HG03571 (cell line): ENCODE measurements at regions not wholly inside any gene's neighbourhood (a gene's known extent, or its start where the extent isn't known, plus 50 kb on each side); places are given as distances from the start of the nearest gene placed in this dataset.

Source experiments
- ATAC-seq: cut with Tn5 transposase; IDR thresholded peaks from one replicate; pipeline ENCODE4 v1.9.1; 2021; ENCODE audit not compliant: unreplicated experiment

DNA sequence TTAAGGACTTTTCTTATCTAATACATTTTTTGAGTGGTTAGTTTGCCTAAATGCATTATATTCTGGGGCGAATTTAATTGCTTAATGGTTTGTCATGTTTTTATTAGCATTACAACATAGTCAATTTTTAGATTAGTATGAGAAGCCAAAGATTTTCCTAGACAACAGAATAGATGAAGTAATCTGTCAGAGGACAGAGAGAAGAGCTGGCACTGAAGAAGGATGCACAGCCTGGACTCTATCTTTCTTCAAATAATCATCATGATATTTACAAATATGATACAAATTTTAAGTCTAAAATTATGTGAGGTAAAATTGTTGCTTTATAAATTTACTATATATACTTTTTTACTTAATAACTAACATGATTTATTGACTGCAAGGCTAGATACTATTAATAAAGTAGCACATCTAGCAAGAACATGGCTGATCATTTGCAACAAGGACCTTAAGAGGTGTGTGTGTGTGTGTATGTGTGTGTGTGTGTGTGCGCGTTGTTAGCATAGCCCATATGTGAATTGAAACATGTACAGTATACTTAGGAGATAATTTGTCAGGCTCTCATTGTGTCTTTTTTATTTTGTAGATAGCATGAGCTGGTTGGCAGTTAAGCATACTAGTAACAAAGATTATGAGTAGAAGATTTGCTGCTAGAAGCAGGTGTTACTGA, 752.2 kb downstream of the DCDC2C start:
- ATAC-seq, result no peak

DNA sequence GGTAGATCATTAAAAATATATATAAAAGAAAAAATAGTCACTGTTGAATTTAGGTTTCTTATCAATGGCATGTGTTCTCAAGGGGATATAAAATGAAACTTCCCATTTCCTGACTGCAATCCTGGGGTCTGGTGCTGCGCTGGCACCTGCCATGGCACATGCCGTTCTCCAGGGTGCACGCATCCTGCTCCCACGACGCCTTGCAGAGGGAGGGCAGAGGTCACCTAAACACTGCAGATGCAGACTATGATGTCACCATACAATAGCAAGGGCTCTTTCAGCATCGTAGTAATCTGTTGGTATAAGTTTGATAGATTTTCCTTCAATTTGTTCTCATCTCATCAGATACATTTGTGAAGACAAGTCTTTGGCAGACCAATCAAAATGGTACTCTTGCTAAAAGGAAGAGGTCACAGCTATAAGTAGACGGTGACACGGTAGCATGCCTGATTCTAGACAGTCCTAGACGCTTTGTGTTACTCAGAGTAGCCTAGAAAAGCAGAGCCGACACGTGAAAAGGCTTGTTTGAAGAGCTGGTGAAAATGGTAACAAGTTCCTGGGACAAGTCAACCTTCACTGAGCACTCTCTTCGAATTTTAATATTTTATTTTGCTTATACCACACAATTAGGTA, 761.4 kb downstream of the DCDC2C start:
- ATAC-seq, result no peak

DNA sequence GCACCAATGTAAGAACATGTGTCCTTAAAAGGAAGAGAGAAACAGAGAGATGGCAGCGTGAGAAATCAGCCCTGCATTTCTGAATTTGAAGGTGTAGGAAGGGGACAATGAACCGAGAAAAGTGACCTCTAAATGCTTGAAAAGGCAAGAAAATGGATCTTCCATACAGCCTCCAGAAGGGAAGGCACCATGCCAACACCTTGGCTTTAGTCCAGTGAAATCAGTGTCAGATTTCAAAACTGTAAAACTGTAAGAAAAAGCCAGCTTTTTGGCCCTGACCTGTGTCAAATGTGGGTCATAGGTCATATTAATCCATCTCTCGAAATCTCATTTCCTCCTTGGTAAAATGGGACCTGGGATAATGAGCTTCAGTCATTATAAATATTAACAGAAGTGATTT, 762.3 kb downstream of the DCDC2C start:
- ATAC-seq, result no peak

DNA sequence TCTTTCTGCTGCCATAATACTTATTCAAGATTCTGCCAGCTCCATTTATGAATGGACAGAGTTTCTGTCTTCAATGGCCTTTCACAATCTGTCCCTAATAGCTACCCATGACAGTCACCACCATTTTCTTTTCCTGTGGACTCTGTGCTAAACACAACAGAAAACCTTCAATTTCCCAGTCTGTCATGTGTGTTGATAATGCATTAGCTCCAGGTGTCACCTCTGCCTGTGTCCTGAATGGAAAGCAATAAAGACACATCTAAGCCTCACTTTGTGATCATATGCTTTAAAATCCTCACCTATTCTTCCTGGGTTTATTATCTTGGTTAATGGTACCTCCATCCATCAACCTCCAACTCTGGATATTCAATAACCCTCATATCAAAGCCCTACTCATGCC, 772.2 kb downstream of the DCDC2C start:
- ATAC-seq, result no peak

DNA sequence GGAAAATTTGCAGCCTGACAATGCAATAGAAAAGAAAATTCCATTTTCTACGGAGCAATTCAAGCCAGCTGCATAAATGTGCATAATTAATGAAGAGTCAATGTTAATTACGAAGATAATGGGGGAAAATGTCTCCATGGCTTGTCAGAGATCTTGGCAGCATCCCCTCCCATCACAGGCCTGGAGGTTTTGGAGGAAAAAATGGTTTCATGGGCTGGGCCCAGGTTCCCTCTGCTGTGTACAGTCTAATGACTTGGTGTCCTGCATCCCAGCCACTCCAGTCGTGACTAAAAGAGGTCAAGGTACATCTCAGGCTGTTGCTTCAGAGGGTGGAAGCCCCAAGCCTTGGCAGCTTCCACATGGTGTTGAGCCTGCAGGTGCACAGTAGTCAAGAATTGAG, 779.7 kb downstream of the DCDC2C start:
- no peak for ATAC-seq

DNA sequence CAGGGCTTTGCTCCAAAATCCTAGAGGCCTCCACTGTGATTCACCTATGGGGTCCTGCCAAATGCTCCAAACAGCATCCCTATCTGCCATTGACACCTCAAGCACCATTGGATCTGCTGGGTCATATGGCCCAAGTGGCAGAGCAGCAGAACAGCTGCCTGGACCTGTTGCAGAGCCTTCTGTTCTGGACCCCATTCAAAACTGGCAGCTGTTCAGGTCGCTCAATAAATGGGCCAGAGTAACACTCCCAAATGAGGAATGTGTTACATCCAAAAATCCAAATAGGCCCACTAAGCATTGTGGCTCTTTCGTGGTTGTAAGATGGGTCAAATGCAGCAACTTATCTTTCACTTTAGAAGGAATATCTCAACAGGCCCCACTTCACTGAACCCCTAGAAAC, 783.6 kb downstream of the DCDC2C start:
- no peak for ATAC-seq

DNA sequence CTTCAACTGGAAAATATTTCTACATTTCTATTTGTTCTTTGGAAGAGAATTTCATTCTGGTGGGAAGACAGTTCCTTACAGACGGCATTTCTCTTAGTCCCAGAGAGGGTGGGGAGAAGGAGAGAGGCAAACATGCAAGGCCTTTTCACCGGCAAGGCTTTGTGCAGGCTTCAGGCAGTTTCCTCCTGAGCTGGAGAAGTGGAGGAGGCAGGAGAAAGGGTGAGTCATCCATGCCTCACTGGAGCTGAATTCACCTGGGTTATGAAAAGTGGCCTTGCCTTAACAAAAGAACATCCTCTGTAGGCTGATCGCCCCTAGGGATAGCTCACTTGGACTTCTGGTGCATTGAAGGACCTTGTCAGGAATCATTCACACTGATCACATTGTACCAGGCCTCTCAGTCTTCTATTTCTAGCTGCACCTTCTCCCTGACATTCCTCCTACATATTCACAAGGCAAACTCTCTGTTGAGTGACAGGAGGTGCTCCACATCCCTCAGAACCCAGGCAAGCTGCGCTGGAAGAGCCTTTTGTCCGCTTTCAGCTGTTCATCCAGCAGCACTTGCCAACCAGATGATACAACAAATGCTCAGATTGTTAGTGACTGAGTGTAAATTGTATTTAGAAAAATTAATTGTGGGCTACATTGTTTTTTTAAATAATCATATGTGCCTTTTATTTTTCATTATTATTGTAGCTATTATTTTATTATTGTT, 796.1 kb downstream of the DCDC2C start:
- no peak for ATAC-seq

DNA sequence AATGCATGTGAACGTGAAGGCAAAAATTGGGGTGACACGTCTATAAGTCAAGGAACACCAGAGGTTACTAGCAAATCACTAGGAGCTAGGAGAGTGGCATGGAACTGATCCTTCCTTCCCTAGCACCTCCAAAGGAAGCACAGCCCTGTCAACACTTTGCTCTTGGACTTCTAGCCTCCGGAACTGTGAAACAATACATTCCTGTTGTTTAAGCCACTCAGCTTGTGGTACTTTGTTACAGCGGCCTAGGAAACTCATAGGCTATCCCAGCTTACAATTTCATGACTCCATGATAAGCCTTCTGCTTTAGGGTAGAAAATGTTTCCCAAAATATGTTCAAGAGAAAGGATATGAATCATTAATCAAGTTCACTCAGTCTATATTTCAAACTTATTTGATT, 798.1 kb downstream of the DCDC2C start:
- ATAC-seq, result no peak

DNA sequence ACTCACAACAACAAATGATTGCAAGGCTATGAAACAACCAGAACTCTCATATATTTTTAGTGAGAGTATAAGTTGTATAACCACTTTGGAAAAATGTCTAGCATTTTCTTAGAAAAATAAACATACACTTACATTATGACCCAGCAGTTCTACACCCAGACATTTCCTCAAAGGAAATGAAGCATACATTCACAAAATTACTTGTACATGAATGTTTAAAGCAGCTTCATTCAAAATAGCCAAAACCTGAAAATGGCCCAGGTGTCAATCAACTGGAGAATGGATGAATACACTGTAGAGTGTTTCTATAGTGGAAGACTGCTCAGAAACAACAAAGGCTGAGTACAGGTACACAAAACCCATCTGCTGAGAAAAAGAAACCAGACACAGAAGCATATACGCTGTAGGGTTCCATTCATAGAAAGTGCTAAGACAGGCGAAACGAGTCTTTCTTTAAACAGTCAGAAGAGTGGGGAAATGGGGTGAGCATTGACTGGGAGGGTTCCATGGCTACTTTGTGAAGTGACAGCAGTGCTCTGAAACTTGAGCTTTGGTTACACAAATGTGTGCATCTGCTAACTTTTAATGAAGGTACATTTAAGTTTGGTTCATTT, 799.0 kb downstream of the DCDC2C start:
- ATAC-seq, result no peak

DNA sequence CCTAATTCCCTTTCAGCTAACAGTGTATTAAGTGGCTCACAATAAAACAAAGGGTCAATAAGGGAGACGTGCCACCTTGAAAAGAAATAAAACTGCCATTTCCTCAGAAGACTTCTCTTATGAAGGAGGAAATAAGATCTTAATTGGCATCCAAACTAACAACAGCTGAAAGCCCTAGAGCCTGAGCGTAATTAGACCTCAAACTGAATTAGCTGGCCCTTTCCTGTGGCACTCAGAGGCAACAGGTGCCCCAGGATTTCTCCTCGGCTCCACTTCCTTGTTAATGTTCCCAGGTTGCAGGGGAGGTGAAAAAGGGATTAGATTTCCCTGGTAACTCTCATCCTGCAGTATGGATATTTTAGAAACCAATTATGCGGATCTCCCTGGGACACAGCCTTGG, 804.3 kb downstream of the DCDC2C start:
- ATAC-seq, result no peak

DNA sequence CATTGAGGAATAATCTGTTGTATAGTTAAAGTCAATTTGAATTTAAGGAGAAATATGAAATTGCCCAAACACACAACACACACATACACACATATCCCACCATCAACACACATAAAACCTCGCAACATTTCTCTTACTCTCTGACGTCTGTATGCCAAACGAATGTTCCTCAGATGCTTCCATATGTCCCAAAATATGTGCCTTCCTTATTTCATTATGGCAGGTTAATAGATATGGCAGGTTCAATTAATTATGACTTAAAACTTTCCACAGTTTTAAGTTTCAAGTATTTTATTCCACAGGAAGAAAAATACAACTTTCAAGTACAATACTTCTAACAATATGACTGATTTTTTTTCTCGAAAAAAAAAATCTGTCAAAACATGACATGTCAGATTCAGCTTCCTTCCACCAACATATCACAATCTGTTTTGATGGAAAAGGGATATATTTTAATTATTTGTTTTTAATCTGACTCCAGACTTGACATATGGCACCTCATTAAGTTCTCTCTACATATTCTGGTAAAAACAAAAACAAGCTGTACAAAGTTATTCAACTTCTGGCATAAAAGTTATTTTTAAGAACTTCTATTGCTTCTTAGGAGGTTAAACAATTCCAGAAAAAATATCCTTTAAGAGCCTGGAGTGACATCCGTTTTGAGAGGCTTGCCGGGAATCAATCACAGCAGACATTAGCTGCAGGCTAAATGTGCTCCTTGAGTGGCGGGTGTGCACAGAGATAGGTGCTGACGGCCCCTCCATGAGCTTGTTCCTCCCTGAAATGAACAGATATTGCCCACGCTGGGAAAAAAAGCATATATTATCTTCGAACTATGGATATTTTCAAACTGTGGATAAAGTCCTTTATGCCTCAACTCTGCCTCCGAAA, 812.7 kb downstream of the DCDC2C start:
- ATAC-seq, result no peak

DNA sequence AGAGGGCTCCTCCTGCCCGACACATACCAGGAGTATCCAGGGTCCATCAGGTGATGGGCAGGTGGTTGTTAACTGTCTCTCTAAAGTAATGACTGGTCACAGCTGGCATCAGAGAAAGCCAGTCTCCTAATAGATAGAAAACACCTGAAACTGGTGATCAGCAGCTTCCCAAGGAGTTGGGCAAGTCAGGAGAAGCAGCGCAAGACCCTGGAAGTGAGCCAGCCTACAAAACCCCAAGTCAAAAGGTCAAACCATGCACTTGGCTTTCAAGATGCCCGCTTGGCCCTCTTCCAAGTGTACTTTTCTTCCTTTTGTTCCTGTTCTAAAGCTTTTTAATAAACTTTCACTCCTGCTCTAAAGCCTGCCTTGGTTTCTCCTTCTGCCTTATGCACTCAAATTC, 815.2 kb downstream of the DCDC2C start:
- no peak for ATAC-seq

DNA sequence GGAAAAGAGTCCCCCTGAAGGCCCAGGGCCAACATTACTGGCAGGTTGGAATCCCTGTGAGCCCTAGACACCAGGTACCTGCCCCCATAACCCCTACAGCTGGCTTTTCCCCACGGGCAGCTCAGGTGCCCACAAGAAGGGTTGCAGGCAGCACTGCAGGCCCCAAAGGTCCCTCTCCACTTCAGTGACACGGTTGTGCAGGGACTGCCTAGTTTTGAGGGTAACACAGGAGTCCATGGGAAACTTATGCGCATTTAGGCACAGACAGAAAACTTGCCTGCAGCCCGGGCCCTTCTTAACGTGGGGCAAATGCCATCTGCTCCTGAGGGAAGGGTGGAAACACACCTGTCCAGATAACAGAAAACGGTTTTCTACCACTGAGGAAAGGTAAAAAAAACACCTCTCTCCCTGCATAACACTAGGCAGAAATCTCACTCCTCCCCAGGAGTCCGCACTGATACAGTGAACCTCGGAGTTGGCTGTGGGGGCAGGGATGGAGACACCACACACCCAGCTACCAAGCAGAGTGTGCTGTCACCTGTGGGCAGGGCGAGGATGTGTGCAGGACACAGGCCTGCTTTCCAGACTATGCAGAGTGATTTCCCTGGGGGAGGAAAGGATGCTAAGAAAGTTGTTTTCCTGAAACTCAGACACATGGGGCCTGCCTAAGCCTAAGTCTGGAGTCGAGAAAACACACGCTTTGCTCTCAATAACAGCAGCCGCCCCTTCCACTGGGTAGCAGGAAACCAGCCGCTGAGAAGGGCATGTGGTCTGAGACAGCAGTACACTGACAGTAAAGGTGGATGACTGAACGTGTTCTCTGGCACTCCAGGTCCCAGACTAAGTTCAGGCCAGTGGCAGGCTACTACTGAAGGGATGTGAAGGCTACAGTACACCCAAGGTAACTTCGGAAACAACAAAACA, 819.4 kb downstream of the DCDC2C start:
- ATAC-seq, result no peak

DNA sequence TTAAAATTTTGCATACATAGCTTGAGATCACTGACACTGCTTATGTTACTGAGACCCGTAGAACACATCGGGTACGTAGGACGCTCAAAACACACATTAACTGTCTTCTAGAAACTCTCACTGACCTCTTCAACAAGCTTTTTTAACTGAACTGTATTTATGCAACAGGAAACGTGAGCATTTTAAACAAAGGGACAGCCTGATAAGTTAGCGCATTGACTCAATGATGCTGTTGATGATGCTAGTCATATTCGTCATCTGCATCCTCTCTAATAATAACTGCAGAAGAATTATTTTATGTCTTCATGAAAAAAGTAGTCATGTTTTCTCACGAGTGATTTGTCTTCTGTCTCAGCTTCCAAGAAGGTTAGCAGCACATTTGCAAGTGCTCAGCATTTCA, 824.0 kb downstream of the DCDC2C start:
- no peak for ATAC-seq

DNA sequence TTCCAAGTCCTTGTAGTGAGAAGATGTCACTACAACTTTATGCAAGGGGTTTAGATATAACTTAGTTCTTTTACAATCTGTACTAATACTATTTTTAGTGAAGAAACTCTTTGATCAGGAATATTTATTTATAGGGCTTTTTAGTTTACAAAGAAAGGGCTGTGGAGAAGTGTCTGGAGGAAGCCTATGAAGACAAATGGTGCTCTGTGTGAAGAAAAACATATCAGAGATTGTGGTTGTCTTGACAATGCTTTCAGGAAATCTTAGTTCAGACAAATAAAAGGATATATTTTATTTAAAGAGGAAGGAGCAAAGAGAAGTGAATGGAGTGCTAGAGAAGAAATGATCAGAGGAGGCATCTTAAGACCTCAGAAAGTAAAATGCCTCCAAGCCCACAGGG, 824.9 kb downstream of the DCDC2C start:
- ATAC-seq, result no peak

DNA sequence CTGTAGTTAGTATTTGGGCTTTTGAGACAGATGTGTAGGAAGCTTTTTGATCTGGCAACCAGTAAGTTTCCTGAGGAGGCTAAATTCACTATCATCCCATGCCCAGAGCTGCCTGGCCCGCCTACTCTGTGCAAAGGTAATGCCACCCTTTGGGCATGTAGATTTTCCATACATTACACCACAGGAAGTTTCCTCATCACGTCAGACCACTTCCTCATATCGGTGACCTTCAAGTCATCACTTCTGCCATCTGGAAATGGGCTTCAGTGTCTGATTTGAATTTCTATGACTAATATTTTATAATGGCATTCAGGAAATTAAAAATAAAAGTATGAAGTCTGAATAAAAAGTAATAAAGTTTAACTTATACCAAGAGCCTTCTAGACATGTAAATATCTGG, 825.4 kb downstream of the DCDC2C start:
- ATAC-seq, result no peak

DNA sequence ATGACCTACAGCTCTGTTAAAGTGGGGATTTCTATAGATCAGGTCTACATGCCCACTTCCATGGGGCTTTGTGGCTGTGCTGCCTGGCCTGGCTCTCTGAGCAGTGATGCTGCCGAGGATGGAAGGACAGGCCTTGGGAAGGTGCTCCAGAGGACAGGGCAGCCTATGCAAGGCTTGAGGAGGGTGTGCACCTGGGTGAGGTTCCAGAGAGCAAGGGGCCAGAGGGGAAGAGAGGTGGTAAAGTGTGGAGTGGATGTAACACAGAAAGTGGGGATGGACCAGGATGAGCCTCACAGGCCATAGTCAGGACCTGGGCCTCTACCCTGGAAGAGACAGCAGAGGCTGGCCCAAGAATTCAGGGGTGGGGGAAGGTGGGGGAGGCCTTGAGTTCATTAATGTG, 826.4 kb downstream of the DCDC2C start:
- ATAC-seq, result no peak

DNA sequence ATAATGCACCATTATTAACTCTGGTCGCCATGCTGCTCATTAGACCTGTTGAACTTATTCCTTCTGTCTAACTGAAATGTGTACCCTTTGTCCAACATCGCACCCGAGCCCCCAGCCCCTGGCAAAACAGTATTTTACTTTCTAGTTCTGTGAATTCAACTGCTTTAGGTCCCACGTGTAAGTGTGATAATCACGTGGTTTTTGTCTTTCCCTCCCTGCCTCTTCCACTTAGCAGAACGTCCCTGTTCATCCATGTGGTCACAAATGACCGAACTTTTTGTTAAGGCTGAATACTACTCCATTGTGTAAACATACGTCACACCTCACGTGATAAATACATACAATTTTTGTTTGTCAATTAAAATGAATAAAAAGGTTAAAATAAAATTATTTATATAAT, 826.9 kb downstream of the DCDC2C start:
- ATAC-seq, result no peak

DNA sequence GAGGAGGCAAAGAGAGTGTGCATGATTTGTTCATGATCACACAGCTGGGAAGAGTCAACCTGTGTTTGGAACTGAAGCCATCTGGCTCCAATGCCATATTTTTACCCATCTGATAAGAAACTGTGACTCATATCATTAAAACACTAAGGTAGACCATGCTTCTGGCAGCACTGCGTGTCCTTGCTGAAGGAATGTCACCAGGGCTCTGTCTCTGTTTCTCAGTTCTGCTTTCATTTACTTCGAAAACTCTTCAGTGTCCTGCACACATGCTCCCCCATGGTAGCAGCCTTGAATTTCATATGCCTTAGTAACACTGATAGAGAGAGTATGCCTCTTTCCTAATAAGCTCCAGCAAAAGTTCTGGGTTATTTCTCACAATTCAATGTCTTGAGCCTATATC, 830.4 kb downstream of the DCDC2C start:
- no peak for ATAC-seq

DNA sequence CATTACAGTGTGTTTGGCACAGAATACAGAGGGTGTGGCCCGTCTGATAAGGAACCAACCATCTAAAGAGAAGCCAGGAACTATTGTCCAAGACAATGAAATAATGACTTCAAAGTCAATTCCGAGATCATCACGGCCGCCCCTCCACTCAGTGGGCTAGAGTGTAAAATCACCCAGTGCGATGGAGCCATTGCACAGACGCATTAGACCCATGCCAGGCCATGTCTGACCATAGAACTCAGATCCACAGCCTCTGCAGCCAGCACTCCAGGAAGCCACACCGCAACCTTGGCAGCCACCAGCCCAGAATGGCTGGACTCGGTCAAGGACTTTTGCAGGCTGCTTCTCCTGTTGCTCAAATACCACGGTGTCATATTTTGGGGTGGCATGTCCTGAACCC, 835.7 kb downstream of the DCDC2C start:
- no peak for ATAC-seq
